CD14-positive monocyte (primary cell): ENCODE measurements at regions not wholly inside any gene's neighbourhood (a gene's known extent, or its start where the extent isn't known, plus 50 kb on each side); places are given as distances from the start of the nearest gene placed in this dataset.
A peak's percentile ranks its signal among the peaks of the same experiment; 100 is the strongest.

ENCODE experiments used
- DNase-seq, 3 donors: peaks; one replicate each; pipeline ENCODE4 v3.0.0-alpha.2; 2011 to 2022
- H2AFZ ChIP-seq: 2 replicates; pipeline ENCODE4 v1.6.0; 2012; ENCODE audit warnings: mild to moderate bottlenecking, low read depth, low read length, inconsistent platforms; ENCODE audit not compliant: insufficient read depth, poor library complexity, severe bottlenecking
- H3K27ac ChIP-seq, 2 donors: 1 replicate in 1 of 2; 2 replicates in 1 of 2; pipeline ENCODE4 v1.5.1; 2012 to 2013; ENCODE audit warnings: low read length in 2 of 2, control low read depth in 1 of 2, inconsistent platforms in 1 of 2, low read depth in 1 of 2, mild to moderate bottlenecking in 1 of 2
- H3K27me3 ChIP-seq, 2 donors: one replicate each; pipeline versions ENCODE4 v1.6.0 to v1.6.1; 2011 to 2013; ENCODE audit warnings: low read length in 2 of 2; ENCODE audit not compliant: control insufficient read depth in 2 of 2, insufficient read depth in 2 of 2
- H3K36me3 ChIP-seq, 2 donors: replicated peaks in 1 of 2; 1 replicate in 1 of 2; 2 replicates in 1 of 2; pipeline versions ENCODE4 v1.5.1 to v1.6.1; 2012 to 2013; ENCODE audit warnings: low read length in 2 of 2, control low read depth in 1 of 2, inconsistent platforms in 1 of 2, mild to moderate bottlenecking in 1 of 2; ENCODE audit not compliant: insufficient read depth in 2 of 2, control insufficient read depth in 1 of 2
- H3K4me1 ChIP-seq, 2 donors: 1 replicate in 1 of 2; 2 replicates in 1 of 2; pipeline versions ENCODE4 v1.5.1 to v1.6.1; 2012 to 2013; ENCODE audit warnings: low read length in 2 of 2, control low read depth in 1 of 2, inconsistent platforms in 1 of 2, mild to moderate bottlenecking in 1 of 2, moderate library complexity in 1 of 2; ENCODE audit not compliant: insufficient read depth in 2 of 2, control insufficient read depth in 1 of 2
- H3K4me2 ChIP-seq: replicated peaks from 2 replicates; pipeline ENCODE3; 2012; ENCODE audit warnings: low read length, moderate library complexity, mild to moderate bottlenecking; ENCODE audit not compliant: poor library complexity, severe bottlenecking; ENCODE audit errors: extremely low read depth
- H3K4me3 ChIP-seq, 3 experiments: fragments of 200-600 bp in 1 of 3; sonication (generic) in 1 of 3; replicated peaks in 1 of 3; 1 replicate in 2 of 3; 2 replicates in 1 of 3; pipeline ENCODE4 v1.5.1; 2011 to 2013; ENCODE audit warnings: low read length in 3 of 3, mild to moderate bottlenecking in 3 of 3, control low read depth in 2 of 3, low read depth in 2 of 3, inconsistent platforms in 1 of 3, moderate library complexity in 1 of 3
- H3K79me2 ChIP-seq: 2 replicates; pipeline ENCODE4 v1.6.0; 2012; ENCODE audit warnings: mild to moderate bottlenecking, control low read depth, inconsistent platforms, low read length, moderate library complexity; ENCODE audit not compliant: insufficient read depth
- H3K9ac ChIP-seq: 2 replicates; pipeline ENCODE4 v1.6.0; 2017; ENCODE audit warnings: low read length, mild to moderate bottlenecking; ENCODE audit not compliant: insufficient read depth, poor library complexity, severe bottlenecking
- H3K9me3 ChIP-seq, 2 donors: replicated peaks in 1 of 2; 1 replicate in 1 of 2; 2 replicates in 1 of 2; pipeline versions ENCODE4 v1.5.1 to v1.6.1; 2012 to 2013; ENCODE audit warnings: low read length in 2 of 2, control low read depth in 1 of 2; ENCODE audit not compliant: control insufficient read depth in 1 of 2, insufficient read depth in 1 of 2
- H4K20me1 ChIP-seq: 2 replicates; pipeline ENCODE4 v1.6.0; 2012; ENCODE audit warnings: mild to moderate bottlenecking, low read length, control low read depth, moderate library complexity; ENCODE audit not compliant: insufficient read depth
- H3K27ac Mint-ChIP-seq, 7 donors: one replicate each; pipeline ENCODE4 v1.8.0; 2020; ENCODE audit warnings: mild to moderate bottlenecking in 7 of 7, mixed read lengths in 7 of 7, moderate library complexity in 6 of 7, inconsistent platforms in 2 of 7
- H3K27me3 Mint-ChIP-seq, 3 donors: one replicate each; pipeline ENCODE4 v1.8.0; 2021 to 2022; ENCODE audit warnings: low read depth in 3 of 3, mild to moderate bottlenecking in 3 of 3, mixed read lengths in 3 of 3, moderate library complexity in 3 of 3, inconsistent platforms in 1 of 3
- H3K36me3 Mint-ChIP-seq, 2 donors: one replicate each; pipeline ENCODE4 v1.8.0; 2020; ENCODE audit warnings: mixed read lengths in 2 of 2, inconsistent platforms in 1 of 2, mild to moderate bottlenecking in 1 of 2
- H3K4me1 Mint-ChIP-seq: one replicate; pipeline ENCODE4 v1.8.0; 2020; ENCODE audit warnings: mild to moderate bottlenecking, mixed read lengths
- H3K4me3 Mint-ChIP-seq, 2 donors: one replicate each; pipeline ENCODE4 v1.8.0; 2020; ENCODE audit warnings: mild to moderate bottlenecking in 2 of 2, mixed read lengths in 2 of 2, moderate library complexity in 1 of 2
- H3K9me3 Mint-ChIP-seq, 7 donors: one replicate each; pipeline ENCODE4 v1.8.0; 2020 to 2022; ENCODE audit warnings: mixed read lengths in 7 of 7, mild to moderate bottlenecking in 6 of 7, moderate library complexity in 6 of 7, inconsistent platforms in 2 of 7
- CTCF ChIP-seq: fragments of 200-600 bp; IDR thresholded peaks from one replicate; pipeline ENCODE4 v1.8.0; 2022; ENCODE audit warnings: antibody characterized with exemption, mild to moderate bottlenecking
- WGBS: methylation state at CpG from one replicate; pipeline ENCODE4 v1.1.5; 2013; ENCODE audit warnings: missing lambda C conversion rate; ENCODE audit not compliant: insufficient coverage; 5-methylcytosine and 5-hydroxymethylcytosine counted together
- intact Hi-C, 2 donors: fragments of 100-400 bp; cut with micrococcal nuclease; formaldehyde crosslinking; loops; one replicate each; pipeline versions ENCODE4 v1.15.0 to v1.15.1; 2023

- intact Hi-C loops: no loop called here
- no peaks in the 10 kb centered on the region for H3K36me3 Mint-ChIP-seq
- Histone ChIP-seq H3K9me3 (peaks cover 3% of the 10 kb centered on the region in 2 donors), H3K4me2 (no peak overlapping the region), H3K9ac (no peak overlapping the region), H3K4me3 (no peak overlapping the region), H3K36me3 (no peaks in the 10 kb centered on the region), H3K4me1 (no peaks in the 10 kb centered on the region), H3K27ac (no peak overlapping the region), H3K27me3 (no peaks in the 10 kb centered on the region), H4K20me1 (no peaks in the 10 kb centered on the region), H3K79me2 (no peaks in the 10 kb centered on the region), H2AFZ (no peak overlapping the region)
- peak; percentile 11 for TF ChIP-seq CTCF
- H3K27me3 Mint-ChIP-seq: no peaks in the 10 kb centered on the region
- no peak overlapping the region for H3K27ac Mint-ChIP-seq
- H3K4me1 Mint-ChIP-seq: no peaks in the 10 kb centered on the region
- 93% methylated on average over 1 of the region's 1 CpG for WGBS
- no peak for DNase-seq
- H3K9me3 Mint-ChIP-seq: peaks cover 0 to 20% (median 9%) of the 10 kb centered on the region in 7 donors
- H3K4me3 Mint-ChIP-seq: no peak overlapping the region
Measured at GRCh38 chr18:64318547-64318946, 169.7 kb upstream of the LINC00305 start.

- Mint-ChIP-seq H3K4me1 (no peaks in the 10 kb centered on the region), H3K36me3 (no peaks in the 10 kb centered on the region), H3K9me3 (peaks cover 0 to 14% (median 4%) of the 10 kb centered on the region in 7 donors), H3K27me3 (no peaks in the 10 kb centered on the region), H3K27ac (no peak overlapping the region), H3K4me3 (no peak overlapping the region)
- intact Hi-C loops: no loop called here
- H3K27me3 ChIP-seq: no peaks in the 10 kb centered on the region
- no peak overlapping the region for H3K4me3 ChIP-seq
- TF ChIP-seq CTCF: no peak
- H3K79me2 ChIP-seq: no peaks in the 10 kb centered on the region
- H3K4me2 ChIP-seq: no peak overlapping the region
- no peaks in the 10 kb centered on the region for H4K20me1 ChIP-seq
- no peaks in the 10 kb centered on the region for H3K36me3 ChIP-seq
- H3K9ac ChIP-seq: no peak overlapping the region
- H3K27ac ChIP-seq: no peak overlapping the region
- no CpG with 5 or more reads among the region's 4 CpGs for WGBS
- DNase-seq: no peak
- no peaks in the 10 kb centered on the region for H3K9me3 ChIP-seq
- no peak overlapping the region for H2AFZ ChIP-seq
- H3K4me1 ChIP-seq: no peaks in the 10 kb centered on the region
Measured at GRCh38 chr18:64311859-64312258, 163.0 kb upstream of the LINC00305 start.
